ENCODE measurements at regions not wholly inside any gene's neighbourhood (a gene's known extent, or its start where the extent isn't known, plus 50 kb on each side); places are given as distances from the start of the nearest gene placed in this dataset.
"Not testable (repeated sequence)": the region's sequence is repeated elsewhere in the genome, so short reads cannot be mapped to it uniquely, and the experiment has no call there.

DNA sequence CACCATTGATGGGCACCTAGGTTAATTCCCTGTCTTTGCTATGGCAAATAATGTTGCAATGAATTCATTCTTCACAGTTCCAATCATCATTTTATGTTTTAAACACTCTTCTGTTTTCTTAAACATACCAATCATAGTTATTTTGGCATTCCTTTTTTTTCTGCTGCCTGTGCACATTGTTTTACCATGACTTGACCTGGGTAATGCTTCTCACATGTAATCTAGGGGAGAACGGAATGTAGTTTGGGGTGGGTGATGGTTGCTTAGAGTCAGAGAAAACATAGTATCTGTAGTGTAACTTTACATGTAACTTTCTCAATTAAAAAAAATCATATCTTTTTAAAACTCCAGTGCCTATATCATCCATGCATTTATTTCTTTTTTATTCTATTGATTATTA, 1945.3 kb upstream of the RAG2 start:
- DNase-seq: no peak

DNA sequence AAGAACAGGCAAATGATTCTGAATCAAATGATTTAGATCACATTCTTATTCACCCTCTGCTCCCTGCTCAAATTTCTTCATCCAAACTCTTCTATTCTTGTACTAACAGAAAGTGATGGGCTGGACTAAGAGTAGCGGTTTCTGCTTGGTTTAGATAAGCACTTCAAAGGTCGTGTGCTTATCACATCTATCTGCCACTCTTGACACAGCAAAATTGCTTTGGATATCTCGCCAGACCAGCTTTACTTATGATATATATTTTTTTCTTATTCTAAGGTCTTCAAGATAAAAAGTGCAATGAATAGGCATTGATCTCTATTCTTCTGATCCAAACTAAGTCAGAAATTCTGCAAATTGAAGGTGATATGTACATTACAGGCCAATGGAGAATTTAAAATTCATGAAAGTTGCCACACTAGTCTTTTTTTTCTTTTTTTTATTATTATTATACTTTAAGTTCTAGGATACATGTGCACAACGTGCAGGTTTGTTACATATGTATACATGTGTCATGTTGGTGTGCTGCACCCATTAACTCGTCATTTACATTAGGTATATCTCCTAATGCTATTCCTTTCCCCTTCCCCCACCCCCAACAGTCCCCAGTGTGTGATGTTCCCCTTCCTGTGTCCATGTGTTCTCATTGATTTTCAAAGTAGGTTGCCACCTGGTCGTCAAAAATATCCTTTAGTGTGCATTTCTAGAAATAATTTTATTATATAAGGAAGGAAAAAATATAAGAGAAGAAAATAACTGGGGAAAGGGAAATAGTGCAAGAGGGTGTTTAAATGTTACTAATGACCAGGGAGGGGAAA, 1941.0 kb upstream of the RAG2 start:
- DNase-seq: no peak

DNA sequence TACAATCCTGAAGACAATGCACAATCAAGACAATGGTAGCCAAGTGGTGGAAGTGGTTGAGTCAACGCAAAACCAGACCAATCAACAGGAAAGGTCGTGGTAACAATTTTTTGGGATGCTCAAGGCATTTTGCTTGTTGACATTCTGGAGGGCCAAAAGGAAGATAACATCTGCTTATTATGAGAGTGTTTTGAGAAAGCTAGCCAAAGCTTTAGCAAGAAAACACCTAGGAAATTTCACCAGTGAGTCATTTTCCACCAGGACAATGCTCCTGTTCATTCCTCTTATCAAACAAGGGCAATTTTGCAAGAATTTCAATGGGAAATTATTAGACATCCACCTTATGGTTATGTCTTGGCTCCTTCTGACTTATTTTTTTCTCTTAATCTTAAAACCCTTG, 1932.2 kb upstream of the RAG2 start:
- DNase-seq: no peak

DNA sequence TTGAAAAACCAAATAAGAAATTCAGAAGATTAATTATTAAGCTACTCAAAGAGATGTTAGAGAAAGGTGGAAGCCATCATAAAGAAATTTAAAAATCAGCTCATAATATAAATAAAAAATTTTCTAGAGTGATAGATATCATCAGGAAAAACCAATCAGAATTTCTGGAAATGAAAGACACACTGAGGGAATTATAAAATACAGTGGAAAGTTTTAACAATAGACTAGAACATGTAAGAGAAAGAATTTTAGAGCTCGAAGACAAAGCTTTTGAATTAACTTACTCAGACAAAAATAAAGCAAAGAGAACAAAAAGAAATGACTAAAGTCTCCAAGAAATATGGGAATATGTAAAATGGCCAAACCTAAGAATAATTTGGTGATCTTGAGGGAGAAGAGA, 1926.9 kb upstream of the RAG2 start:
- DNase-seq: no peak

DNA sequence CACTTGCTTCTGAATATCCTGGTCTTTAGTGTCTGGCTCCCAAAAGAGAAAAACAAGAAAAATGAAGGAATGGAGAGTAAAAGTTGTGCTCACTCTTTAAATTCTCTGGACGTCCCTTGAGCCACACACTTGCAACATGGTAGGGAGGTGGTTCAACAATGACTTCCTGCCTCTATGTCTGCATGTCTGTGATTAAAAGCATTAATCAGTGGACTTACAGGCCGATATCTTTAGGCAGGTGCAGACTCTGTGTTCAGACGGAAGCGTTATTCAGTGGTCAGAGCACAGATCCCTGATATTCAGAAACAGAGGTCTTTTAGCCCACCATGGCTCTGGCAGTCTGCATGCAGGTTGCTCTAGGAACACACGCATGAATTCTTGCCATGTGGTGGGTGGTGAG, 1920.0 kb upstream of the RAG2 start:
- no peak for DNase-seq

DNA sequence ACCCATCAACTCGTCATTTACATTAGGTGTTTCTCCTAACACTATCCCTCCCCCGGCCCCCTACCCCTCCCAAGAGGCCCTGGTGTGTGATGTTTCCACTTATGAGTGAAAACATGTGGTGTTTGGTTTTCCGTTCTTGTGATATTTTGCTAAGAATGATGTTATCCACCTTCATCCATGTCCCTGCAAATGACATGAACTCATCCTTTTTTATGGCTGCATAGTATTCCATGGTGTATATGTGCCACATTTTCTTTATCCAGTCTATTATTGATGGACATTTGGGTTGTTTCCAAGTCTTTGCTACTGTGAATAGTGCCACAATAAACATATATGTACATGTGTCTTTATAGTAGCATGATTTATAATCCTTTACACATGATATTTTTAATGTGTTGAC, 1914.8 kb upstream of the RAG2 start:
- DNase-seq: not testable (repeated sequence)

DNA sequence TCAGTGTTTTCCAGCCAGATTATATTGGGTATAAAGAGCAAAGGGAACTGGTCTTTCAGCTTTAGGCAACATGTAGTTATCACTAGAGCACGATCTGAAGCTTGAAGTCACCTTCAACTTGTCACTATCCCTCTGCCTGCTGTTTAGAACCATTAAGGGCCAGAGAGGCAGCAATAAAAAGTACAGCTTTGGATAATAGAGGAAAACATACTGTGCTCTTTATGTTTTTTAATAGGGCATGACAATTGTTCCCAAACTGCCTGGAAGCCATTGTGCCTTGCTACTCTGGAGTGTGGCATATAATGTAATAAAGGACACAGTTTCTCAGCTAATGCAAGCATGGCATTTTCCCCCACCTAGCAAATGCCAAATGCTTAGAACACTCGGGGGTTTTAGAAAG, 1912.0 kb upstream of the RAG2 start:
- no peak for DNase-seq

DNA sequence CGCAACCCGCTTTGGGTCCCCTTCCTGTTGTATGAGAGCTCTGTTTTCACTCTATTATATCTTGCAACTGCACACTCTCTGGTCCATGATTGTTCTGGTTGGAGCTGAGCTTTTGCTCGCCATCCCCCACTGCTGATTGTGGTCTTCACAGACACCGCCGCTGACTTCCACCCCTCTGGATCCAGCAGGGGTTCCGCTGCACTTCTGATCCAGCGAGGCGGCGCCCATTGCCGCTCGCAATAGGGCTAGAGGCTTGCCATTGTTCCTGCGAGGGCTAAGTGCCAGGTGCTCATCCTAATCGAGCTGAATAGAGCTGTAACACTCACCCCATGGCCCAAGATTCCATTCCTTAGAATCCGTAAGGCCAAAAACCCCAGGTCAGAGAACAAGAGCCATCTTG, 1905.8 kb upstream of the RAG2 start:
- no peak for DNase-seq

DNA sequence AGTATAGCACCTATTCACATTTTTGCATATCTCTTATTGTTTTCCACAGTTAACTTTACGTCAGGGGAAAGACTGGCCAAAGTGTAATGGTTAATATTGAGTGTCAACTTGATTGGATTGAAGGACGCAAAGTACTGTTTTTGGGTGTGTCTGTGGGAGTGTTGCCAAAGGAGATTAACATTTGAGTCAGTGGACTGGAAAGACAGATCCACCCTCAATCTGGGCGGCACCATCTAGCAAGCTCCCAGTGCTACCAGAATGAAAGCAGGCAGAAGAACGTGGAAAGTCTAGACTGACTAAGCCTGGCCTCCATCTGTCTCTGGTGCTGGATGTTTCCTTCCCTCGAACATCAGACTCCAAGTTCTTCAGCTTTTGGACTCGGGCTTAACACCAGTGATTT, 1900.7 kb upstream of the RAG2 start:
- DNase-seq: no peak

DNA sequence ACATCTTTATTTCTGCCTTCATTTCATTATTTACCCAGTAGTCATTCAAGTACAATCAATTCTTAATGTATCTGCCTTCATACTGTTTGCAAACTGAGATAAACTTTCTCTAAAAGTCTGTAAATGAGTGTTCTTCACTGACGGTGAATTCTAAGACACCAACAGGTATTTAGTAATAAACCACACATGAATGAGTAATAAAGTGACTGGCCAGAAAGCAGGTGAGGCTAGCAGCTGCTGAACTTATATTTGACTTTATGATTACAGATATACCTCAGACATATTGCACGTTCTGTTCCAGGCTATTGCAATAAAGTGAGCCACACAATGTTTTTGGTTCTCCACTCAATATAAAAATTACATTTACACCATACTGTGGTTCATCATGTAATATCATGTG, 1894.0 kb upstream of the RAG2 start:
- no peak for DNase-seq

DNA sequence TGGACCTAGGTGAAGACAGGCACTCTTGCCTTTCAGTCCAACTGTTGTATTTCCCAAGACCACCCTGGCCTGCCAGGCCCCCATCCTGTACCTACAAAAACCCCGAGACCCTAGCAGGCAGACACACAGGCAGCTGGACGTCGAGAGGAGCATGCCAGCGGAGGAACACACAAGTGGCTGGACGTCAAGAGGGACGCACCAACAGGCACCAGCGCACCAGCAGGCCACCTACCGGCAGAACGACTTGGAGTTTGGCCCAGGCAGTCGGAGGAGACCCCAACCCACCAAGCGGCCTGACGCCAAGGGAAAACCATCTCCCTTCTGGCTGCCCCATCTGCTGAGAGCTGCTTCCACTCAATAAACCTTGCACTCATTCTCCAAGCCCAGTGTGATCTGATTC, 1883.4 kb upstream of the RAG2 start:
- DNase-seq: no peak

DNA sequence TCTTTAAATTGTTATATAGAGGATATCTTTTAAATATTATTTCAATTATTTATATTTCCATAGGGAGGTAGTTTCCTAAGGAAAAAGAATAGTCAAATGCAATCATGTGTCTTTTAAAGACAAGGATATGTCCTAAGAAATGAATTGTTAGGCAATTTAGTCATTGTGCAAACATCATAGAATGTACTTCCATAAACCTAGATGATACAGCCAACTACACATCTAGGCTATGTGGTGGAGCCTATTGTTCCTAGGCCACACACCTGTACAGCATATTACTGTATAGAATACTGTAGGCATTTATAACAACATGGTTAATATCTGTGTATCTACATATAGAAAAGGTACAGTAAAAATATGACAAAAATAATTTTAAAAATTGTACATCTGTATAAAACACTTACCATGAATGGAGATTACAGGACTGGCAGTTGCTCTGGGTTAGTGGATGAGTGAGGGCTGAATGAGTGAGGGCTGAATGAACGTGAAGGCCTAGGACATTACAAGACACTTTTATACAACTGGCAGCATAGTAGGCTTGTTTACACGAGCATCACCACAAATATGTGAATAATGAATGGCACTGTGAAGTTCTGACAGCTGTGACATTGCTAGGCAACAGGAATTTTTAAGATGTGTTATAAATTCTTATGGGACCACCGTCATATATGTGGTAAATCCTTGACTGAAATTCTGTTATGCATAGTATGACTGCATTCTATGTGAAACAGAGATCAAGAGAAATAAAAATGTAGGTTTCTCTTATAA, 1879.0 kb upstream of the RAG2 start:
- DNase-seq: no peak

DNA sequence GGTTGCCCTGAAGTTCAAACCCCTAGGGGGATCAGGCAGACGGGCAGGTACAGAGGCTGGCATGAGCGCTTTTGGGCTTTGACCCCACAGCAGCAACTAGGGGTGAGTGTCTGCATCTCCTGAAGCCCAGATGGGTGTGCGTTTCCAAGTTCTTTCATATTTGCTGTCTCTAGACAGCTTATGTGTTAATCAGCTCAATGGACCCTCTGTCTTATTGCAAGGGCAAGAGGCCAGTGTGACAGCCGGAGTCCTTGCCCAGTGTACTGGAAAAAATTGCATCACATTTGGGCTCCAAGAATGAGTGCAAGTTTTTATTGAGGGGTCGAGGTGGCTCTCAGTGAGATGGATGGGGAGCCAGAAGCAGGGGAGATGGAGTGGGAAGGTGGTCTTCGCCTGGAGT, 1863.7 kb upstream of the RAG2 start:
- DNase-seq: no peak

DNA sequence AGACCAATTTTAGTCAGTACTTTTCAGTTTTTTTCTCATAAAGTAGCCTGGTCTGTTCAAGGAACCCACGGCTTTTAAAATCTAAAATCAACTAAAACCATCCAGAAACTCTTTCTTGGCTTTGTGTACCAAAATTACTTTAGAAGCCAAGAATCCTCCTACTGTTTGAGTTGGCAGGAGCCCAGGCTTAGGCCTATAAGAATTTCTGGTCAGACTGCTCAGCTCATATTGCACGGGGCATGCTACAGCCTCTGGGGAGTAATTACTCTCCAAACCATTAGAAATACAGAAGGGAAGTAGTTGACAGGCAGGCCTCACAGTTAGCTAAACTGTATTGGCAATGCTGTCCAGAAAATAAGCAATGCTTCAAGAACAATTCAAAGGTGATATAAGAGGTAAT, 1862.9 kb upstream of the RAG2 start:
- DNase-seq: no peak

DNA sequence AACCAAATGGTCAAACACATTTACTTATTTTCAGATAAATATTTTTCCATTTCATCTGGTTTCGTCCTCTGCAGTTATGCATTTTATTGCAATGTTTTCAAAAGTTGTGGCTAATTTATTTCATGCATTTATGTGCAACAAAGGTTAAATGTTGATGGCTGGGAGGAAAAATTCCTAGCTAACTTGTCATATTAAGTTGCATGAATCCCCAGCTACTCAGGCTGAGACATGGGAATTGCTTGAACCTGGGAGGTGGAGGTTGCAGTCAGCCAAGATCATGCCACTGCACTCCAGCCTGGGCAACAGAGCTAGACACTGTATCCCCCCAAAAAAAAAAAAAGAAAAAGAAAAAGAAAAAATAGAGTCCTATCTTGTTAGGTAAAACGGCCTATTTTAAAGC, 1862.4 kb upstream of the RAG2 start:
- DNase-seq: no peak

DNA sequence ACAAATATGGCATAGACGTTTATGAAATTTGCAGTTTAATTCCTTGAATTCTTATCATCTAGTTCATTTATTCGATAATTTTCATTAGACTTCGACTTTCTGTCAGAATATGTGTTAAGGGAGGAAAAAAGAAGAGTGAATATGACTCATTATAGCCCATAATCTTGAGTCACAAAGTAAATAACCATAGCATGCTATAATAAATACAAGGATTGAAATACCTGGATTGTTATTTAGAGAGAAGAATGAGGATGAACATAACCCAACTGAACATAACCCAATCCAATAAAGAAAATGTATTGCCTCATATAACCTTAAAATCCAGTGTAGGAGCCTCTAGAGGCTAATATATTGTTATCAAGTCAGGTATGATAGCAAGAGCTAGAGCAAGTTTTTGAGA, 1858.3 kb upstream of the RAG2 start:
- DNase-seq: no peak

DNA sequence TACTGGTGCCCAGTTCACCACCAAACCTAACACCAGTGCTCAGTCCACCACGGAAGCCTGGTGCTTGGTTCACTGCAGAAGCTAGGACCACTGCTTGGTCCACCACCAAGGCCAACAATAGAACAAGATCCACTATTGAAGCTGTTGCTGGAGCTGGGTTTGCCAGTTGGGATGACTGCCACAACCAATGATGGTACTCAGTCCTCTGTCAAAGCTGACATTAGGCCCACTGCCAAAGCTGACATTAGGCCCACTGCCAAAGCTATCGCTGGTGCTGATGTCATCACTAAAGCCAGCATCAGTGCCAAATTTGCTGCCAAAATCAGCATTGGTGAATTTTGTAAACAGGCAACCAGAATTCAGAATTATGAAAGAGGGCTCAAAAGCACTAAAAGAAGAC, 1850.2 kb upstream of the RAG2 start:
- no peak for DNase-seq

DNA sequence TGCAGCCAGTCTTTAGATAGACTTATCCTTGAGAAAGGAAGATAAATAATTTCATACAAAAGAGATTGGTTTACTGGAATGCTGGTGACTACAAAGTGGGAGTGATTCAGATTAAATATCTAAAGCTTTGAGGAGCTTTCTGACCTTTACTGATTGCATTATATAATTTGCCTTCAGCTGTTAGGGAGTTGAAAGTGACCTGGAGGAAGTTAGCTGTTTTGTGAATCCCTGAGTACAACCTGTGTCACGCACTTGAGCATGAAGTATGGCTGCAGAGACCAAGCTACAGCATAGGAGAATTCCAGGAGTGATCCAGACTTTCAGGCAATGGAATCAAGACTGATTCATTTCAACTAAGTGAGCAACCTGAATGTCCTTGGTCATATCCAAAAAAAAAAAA, 1848.3 kb upstream of the RAG2 start:
- DNase-seq: no peak

DNA sequence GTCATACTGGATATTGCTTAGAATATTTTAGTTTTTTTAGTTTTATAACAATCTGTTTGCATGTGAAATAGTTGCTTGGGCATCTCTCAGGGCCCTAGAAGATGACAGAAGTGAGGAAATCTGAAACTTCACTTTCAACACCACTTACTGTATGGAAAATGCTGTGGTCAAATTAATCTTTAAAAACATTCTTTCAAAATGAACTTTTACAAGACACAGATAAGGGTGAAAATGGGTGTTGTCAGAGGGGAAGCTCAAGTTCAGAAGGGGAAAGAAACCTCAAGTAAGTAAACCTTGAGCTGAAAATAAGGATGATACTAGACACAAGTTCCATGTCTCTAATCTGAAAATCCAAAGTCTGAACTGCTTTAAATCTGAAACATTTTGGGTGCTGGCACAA, 1840.1 kb upstream of the RAG2 start:
- no peak for DNase-seq

DNA sequence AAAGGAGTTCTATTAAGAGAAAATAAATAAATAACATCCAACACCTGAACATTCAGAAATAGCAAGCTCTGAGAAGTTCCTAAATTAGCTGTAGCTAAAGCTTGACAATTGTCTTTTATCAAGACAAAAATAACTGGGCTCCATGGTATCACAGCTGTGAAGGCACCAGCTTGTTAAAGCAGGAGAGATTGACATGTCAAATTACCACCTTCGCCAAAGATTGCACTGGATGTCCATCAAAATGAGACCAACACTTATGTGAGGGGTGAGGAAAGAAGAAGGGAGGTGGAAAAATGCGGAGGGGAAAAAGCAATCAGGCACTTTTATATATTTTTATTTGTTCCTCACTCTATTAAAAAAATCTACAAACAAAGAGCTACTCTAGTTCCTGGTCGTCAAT, 1827.5 kb upstream of the RAG2 start:
- no peak for DNase-seq

DNA sequence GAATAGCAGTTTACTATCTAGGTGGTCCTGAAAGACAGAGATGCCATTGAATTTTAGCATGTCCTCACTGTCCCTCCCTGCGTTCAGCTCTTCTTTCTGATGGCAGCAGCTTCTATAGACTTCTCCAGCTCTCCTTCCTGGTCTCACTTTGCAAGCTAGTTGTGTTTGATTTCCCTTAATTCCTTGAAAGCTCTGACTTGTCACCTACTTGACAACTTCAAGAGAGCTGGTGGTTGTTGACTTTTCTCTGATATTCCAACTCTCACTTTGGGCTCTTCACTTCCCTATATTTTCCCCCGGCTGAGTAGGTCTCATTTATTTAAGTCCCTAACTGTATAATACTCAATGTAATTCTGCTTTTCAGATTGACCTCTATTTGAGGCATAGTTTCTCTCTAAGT, 1825.0 kb upstream of the RAG2 start:
- no peak for DNase-seq

DNA sequence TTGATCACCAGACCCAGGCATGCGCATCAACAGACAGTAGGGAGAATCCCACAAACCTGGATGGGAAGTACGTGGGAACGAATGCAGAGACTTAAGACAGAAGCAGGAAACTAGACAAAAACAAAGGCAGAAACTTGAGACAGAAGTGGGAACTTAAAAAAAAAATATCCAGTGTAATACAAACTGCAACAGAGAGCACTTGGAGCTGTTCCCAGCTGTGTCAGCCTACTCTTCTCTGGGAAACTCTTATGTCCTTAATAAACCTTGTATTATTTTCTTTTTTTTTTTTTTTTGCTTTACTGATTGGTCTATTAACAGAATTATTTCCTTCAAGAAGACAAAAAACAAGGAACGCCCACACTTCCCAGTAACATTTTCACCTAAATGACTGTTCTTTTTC, 1818.1 kb upstream of the RAG2 start:
- DNase-seq: no peak

DNA sequence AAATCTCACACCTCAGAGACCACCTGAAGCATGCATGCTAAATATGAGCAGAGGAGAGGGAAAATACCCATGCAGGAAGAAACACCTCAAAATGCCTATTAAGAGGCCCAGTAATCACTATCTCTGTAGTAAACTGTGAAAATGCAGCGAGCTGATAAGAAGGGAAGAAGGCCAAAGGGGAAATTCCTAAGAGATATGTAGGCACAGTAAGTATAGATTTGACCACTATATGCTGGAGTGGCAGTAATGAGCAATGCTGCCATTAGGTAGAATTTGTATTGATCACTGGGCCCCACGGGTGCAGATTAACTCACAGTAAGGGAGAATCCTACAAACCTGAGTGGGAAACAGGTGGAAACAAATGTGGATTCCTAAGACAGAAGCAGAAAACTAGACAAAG, 1813.1 kb upstream of the RAG2 start:
- no peak for DNase-seq

DNA sequence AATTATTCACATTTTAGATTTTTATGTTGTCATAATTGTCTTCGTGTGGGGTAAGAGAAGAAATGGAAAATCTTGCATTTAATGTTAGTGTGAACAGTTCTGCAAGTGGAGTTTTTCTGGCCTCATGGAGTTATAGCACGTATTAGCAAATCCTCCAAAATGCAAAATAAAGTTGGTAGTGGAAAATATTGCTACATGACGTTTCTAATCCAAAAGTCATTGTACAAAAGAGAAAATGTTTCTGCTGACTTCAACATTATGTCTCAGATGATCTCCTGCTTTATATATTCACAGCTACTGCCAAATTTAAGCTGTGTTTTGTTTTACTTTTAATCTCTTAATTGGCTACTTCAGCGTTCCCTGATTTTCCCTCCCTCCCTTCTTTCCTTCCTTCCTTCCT, 1804.0 kb upstream of the RAG2 start:
- no peak for DNase-seq

DNA sequence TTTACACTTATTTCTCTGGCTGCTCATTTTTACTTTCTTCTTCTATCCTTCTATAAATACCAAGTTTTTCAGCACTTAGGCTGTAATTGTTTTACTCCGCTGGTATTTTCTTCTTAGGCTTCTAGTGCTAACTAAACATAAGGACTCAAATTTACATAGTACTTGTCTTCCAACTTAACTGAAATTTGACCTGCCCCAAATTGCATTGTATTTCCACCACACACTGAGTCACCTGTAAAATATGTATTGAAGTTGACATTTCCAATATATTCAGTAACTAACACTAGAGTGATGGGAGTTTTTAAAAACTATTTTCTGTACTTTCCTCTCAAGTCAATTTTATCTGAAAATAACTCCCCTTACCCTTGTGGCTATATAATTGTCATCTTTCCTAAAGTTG, 1794.1 kb upstream of the RAG2 start:
- DNase-seq: no peak
